GM23248 (cell line): ENCODE measurements at regions not wholly inside any gene's neighbourhood (a gene's known extent, or its start where the extent isn't known, plus 50 kb on each side); places are given as distances from the start of the nearest gene placed in this dataset.
"Not testable (repeated sequence)": the region's sequence is repeated elsewhere in the genome, so short reads cannot be mapped to it uniquely, and the experiment has no call there.

Experiments
- DNase-seq: peaks from one replicate; pipeline ENCODE4 v3.0.0-alpha.2; 2015
- H2AFZ ChIP-seq: fragments of 200-600 bp; sonication (generic); 2 replicates; pipeline ENCODE4 v1.6.1; 2016; ENCODE audit warnings: antibody characterized with exemption
- H3F3A ChIP-seq: fragments of 200-600 bp; sonication (generic); 2 replicates; pipeline ENCODE4 v1.6.1; 2016; ENCODE audit warnings: mild to moderate bottlenecking, antibody characterized with exemption, mixed run types; ENCODE audit not compliant: insufficient read depth
- H3K27ac ChIP-seq: fragments of 200-600 bp; sonication (generic); 2 replicates; pipeline ENCODE4 v1.5.1; 2016; ENCODE audit warnings: mild to moderate bottlenecking
- H3K27me3 ChIP-seq: fragments of 200-600 bp; sonication (generic); replicated peaks from 2 replicates; pipeline ENCODE4 v1.6.1; 2016; ENCODE audit warnings: mild to moderate bottlenecking; ENCODE audit not compliant: insufficient read depth
- H3K36me3 ChIP-seq: fragments of 200-600 bp; sonication (generic); 2 replicates; pipeline ENCODE4 v1.6.1; 2016; ENCODE audit warnings: low read depth, mild to moderate bottlenecking
- H3K4me1 ChIP-seq: fragments of 200-600 bp; sonication (generic); 2 replicates; pipeline ENCODE4 v1.6.1; 2016; ENCODE audit warnings: mild to moderate bottlenecking; ENCODE audit not compliant: insufficient read depth
- H3K4me2 ChIP-seq: fragments of 200-600 bp; sonication (generic); one replicate; pipeline ENCODE4 v1.6.1; 2016; ENCODE audit warnings: mild to moderate bottlenecking; ENCODE audit not compliant: unreplicated experiment
- H3K4me3 ChIP-seq: fragments of 200-600 bp; sonication (generic); 2 replicates; pipeline ENCODE4 v1.5.1; 2016; ENCODE audit warnings: mild to moderate bottlenecking
- H3K79me2 ChIP-seq: fragments of 200-600 bp; sonication (generic); 2 replicates; pipeline ENCODE4 v1.6.1; 2016; ENCODE audit warnings: mild to moderate bottlenecking; ENCODE audit not compliant: insufficient read depth
- H3K9ac ChIP-seq: fragments of 200-600 bp; sonication (generic); 2 replicates; pipeline ENCODE4 v1.6.1; 2016; ENCODE audit warnings: mild to moderate bottlenecking
- H3K9me2 ChIP-seq: fragments of 200-600 bp; sonication (generic); 2 replicates; pipeline ENCODE4 v1.6.1; 2016; ENCODE audit warnings: mixed run types, mild to moderate bottlenecking, moderate library complexity; ENCODE audit not compliant: insufficient read depth
- H3K9me3 ChIP-seq: fragments of 200-600 bp; sonication (generic); one replicate; pipeline ENCODE4 v1.6.1; 2017; ENCODE audit warnings: low read depth
- H4K20me1 ChIP-seq: fragments of 200-600 bp; sonication (generic); 2 replicates; pipeline ENCODE4 v1.6.0; 2016; ENCODE audit not compliant: insufficient read depth
- EZH2 ChIP-seq: fragments of 200-600 bp; sonication (generic); IDR thresholded peaks from 2 replicates; pipeline ENCODE4 v1.6.1; 2018; ENCODE audit warnings: antibody characterized with exemption, mild to moderate bottlenecking; ENCODE audit not compliant: insufficient read depth, poor library complexity, severe bottlenecking
- EZH2phosphoT487 ChIP-seq: fragments of 200-600 bp; sonication (generic); IDR thresholded peaks from 2 replicates; pipeline ENCODE4 v1.6.1; 2018; ENCODE audit warnings: antibody characterized with exemption, moderate library complexity, mild to moderate bottlenecking, low read depth; ENCODE audit not compliant: insufficient read depth
- WGBS, 2 experiments: methylation state at CpG; one replicate each; pipeline ENCODE4 v1.1.6; 2015 to 2017; ENCODE audit warnings: low lambda C conversion rate in 2 of 2, low coverage in 1 of 2; ENCODE audit errors: missing lambda C conversion rate in 2 of 2; 5-methylcytosine and 5-hydroxymethylcytosine counted together
- in situ Hi-C: fragments of 300-500 bp; cut with MboI; formaldehyde crosslinking; loops from 2 replicates; pipeline ENCODE4 v1.15.0; 2020

GRCh38 chr5:163260471-163260870 lies 176.9 kb upstream of the CCNG1 start:
- DNase-seq, result no peak
- no peak overlapping the region for H3K4me3 ChIP-seq
- H3K36me3 ChIP-seq, result no peaks in the 10 kb centered on the region
- no peaks in the 10 kb centered on the region for H3K9me2 ChIP-seq
- TF ChIP-seq EZH2phosphoT487 (no peak), EZH2 (no peak)
- H3K79me2 ChIP-seq, result no peaks in the 10 kb centered on the region
- 19 to 20% methylated on average over 2 of the region's 2 CpGs for WGBS, 2 experiments
- in situ Hi-C loops, result no loop called here
- no peak overlapping the region for H3K9ac ChIP-seq
- H3K27ac ChIP-seq, result no peak overlapping the region
- H2AFZ ChIP-seq, result no peak overlapping the region
- no peak overlapping the region for H3K4me2 ChIP-seq
- no peaks in the 10 kb centered on the region for H3K27me3 ChIP-seq
- no peaks in the 10 kb centered on the region for H3F3A ChIP-seq
- no peaks in the 10 kb centered on the region for H4K20me1 ChIP-seq
- H3K4me1 ChIP-seq, result no peaks in the 10 kb centered on the region
- peaks cover 3% of the 10 kb centered on the region for H3K9me3 ChIP-seq

GRCh38 chr5:163260961-163261360 lies 176.4 kb upstream of the CCNG1 start:
- no peaks in the 10 kb centered on the region for H3K27me3 ChIP-seq
- H3K27ac ChIP-seq, result no peak overlapping the region
- TF ChIP-seq EZH2phosphoT487 (no peak), EZH2 (no peak)
- in situ Hi-C loops, result no loop called here
- 5% methylated on average over 1 of the region's 1 CpG for WGBS, 2 experiments
- DNase-seq, result no peak
- peaks cover 3% of the 10 kb centered on the region for H3K9me3 ChIP-seq
- H3K4me2 ChIP-seq, result no peak overlapping the region
- no peaks in the 10 kb centered on the region for H4K20me1 ChIP-seq
- H3K79me2 ChIP-seq, result no peaks in the 10 kb centered on the region
- no peaks in the 10 kb centered on the region for H3K9me2 ChIP-seq
- no peaks in the 10 kb centered on the region for H3K4me1 ChIP-seq
- no peak overlapping the region for H3K9ac ChIP-seq
- H3F3A ChIP-seq, result no peaks in the 10 kb centered on the region
- H3K36me3 ChIP-seq, result no peaks in the 10 kb centered on the region
- no peak overlapping the region for H3K4me3 ChIP-seq
- H2AFZ ChIP-seq, result no peak overlapping the region

GRCh38 chr5:163261647-163262269 lies 175.6 kb upstream of the CCNG1 start:
- H3K9ac ChIP-seq, result no peak overlapping the region
- TF ChIP-seq EZH2 (no peak), EZH2phosphoT487 (no peak)
- no peaks in the 10 kb centered on the region for H3K9me2 ChIP-seq
- no peaks in the 10 kb centered on the region for H3K4me1 ChIP-seq
- no peak overlapping the region for H3K27ac ChIP-seq
- H3K4me2 ChIP-seq, result no peak overlapping the region
- no peaks in the 10 kb centered on the region for H3K27me3 ChIP-seq
- H3K79me2 ChIP-seq, result no peaks in the 10 kb centered on the region
- no peaks in the 10 kb centered on the region for H3F3A ChIP-seq
- 27 to 31% methylated on average over 5 of the region's 5 CpGs for WGBS, 2 experiments
- peaks cover 3% of the 10 kb centered on the region for H3K9me3 ChIP-seq
- H4K20me1 ChIP-seq, result no peaks in the 10 kb centered on the region
- H3K4me3 ChIP-seq, result no peak overlapping the region
- in situ Hi-C loops, result no loop called here
- no peaks in the 10 kb centered on the region for H3K36me3 ChIP-seq
- no peak for DNase-seq
- H2AFZ ChIP-seq, result no peak overlapping the region

GRCh38 chr5:163266249-163266648 lies 171.1 kb upstream of the CCNG1 start:
- H3K9me2 ChIP-seq, H3K79me2 ChIP-seq, H2AFZ ChIP-seq, H3K27me3 ChIP-seq, H3K4me2 ChIP-seq, DNase-seq, H3K36me3 ChIP-seq, H4K20me1 ChIP-seq, H3F3A ChIP-seq, in situ Hi-C loops, H3K9ac ChIP-seq, H3K4me1 ChIP-seq, H3K9me3 ChIP-seq, H3K27ac ChIP-seq, H3K4me3 ChIP-seq: not testable (repeated sequence)
- 15 to 16% methylated on average over 5 of the region's 5 CpGs for WGBS, 2 experiments

- H4K20me1 ChIP-seq, result no peaks in the 10 kb centered on the region
- H3K4me1 ChIP-seq, result no peaks in the 10 kb centered on the region
- H3K27me3 ChIP-seq, result no peaks in the 10 kb centered on the region
- H3K9me2 ChIP-seq, result no peaks in the 10 kb centered on the region
- H3K27ac ChIP-seq, result no peak overlapping the region
- H3F3A ChIP-seq, result no peaks in the 10 kb centered on the region
- H2AFZ ChIP-seq, result no peak overlapping the region
- in situ Hi-C loops, result no loop called here
- no peaks in the 10 kb centered on the region for H3K36me3 ChIP-seq
- H3K4me3 ChIP-seq, result no peak overlapping the region
- H3K9ac ChIP-seq, result no peak overlapping the region
- no peaks in the 10 kb centered on the region for H3K9me3 ChIP-seq
- H3K4me2 ChIP-seq, result no peak overlapping the region
- H3K79me2 ChIP-seq, result no peaks in the 10 kb centered on the region
- TF ChIP-seq EZH2, result no peak
- no peak for TF ChIP-seq EZH2phosphoT487
- no peak for DNase-seq
These were observed 167.8 kb upstream of the CCNG1 start for GRCh38 chr5:163269624-163270023.
